ENCODE measurements at regions not wholly inside any gene's neighbourhood (a gene's known extent, or its start where the extent isn't known, plus 50 kb on each side); places are given as distances from the start of the nearest gene placed in this dataset.
A peak's percentile ranks its signal among the peaks of the same experiment; 100 is the strongest.

DNA sequence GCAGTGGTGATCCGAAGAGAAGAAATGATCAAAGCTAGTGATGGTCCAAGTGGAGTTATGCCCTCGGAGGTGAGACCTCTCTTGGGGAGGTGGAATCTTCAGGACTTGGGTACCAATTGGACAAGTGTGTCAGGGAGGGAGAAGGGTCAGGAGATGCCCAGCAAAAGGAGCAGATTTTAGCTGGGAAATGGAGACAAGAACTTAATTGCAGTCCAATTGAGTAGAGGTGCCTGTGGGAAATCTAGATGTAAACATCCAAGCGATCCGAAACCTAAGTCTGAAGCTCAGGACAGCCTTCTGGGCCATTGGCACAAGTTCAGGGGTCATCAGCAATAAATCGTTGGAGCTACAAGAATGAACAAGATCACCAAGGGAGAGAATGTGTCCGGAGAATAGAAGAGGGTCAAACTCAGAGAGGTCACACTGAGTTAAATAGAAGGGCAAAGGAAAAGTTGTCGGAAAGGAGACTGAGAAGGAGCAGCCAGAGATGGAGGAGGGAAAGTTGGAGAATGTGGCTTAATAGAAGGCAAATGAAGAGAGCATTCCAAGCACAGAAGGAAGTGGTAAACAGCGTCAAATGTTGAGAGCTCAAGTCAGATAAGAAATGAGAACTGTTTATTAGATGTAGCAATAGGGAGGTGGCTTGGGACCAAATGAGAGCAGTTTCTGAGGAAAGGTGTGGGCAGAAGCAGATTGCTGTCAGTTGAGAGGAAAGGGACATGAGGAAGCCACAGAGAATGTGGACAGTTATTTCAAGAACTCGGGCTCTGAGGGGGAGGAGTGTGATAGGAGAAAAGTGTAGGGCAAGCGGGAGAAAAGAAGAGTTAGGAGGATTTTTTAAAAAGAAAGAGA is 64.2 kb upstream of the FNDC3B start:
- H3K4me1 ChIP-seq: no peaks in the 10 kb centered on the region
- peak overlapping the region; percentile 33 for H3K27ac ChIP-seq
- no peak overlapping the region for H3K4me3 ChIP-seq
- H3K9me3 ChIP-seq: no peaks in the 10 kb centered on the region
- TF ChIP-seq POLR2A (IDR thresholded peaks at IDR 0.05) (no peak), POLR2AphosphoS5 (IDR thresholded peaks at IDR 0.05; ENCODE audit: insufficient read depth in 1 of 2, low read depth in 1 of 2) (no peak)
- TF ChIP-seq, protein P1, sequence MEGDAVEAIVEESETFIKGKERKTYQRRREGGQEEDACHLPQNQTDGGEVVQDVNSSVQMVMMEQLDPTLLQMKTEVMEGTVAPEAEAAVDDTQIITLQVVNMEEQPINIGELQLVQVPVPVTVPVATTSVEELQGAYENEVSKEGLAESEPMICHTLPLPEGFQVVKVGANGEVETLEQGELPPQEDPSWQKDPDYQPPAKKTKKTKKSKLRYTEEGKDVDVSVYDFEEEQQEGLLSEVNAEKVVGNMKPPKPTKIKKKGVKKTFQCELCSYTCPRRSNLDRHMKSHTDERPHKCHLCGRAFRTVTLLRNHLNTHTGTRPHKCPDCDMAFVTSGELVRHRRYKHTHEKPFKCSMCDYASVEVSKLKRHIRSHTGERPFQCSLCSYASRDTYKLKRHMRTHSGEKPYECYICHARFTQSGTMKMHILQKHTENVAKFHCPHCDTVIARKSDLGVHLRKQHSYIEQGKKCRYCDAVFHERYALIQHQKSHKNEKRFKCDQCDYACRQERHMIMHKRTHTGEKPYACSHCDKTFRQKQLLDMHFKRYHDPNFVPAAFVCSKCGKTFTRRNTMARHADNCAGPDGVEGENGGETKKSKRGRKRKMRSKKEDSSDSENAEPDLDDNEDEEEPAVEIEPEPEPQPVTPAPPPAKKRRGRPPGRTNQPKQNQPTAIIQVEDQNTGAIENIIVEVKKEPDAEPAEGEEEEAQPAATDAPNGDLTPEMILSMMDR (IDR thresholded peaks at IDR 0.05): no peak
- intact Hi-C loops (cut with DNase I): loop anchor here (10.0 kb wide), 1 partner anchor 230 kb away; no protein-coding TSS in a partner anchor
- no peaks in the 10 kb centered on the region for H3K36me3 ChIP-seq
- no peak for DNase-seq (ENCODE audit: extremely low spot score in 2 of 2)
- no peaks in the 10 kb centered on the region for H3K27me3 ChIP-seq

DNA sequence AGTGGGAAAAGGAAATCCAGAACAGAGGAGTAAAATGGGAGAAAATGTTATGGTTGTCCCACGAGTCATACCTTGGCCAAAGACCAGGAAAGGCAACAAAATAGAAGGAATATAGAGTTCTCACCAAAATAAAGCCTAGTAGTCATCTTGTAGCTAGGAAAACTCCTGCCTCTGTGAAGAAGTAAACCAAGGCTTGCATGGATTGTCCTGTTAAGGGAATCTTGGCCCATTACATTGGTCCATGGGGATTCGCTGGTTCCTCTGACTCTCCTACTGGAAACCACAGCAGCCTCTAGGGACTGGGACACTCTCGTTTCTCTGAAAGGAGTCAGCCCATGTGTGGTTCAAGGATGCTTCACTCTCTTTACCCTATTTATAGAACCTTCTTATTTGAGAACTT is 62.9 kb upstream of the FNDC3B start:
- Histone ChIP-seq H3K9me3 (no peaks in the 10 kb centered on the region), H3K4me3 (no peak overlapping the region), H3K27me3 (no peaks in the 10 kb centered on the region), H3K4me1 (no peaks in the 10 kb centered on the region), H3K36me3 (no peaks in the 10 kb centered on the region), H3K27ac (no peak overlapping the region)
- TF ChIP-seq POLR2AphosphoS5 (IDR thresholded peaks at IDR 0.05; ENCODE audit: insufficient read depth in 1 of 2, low read depth in 1 of 2) (no peak), POLR2A (IDR thresholded peaks at IDR 0.05) (no peak)
- TF ChIP-seq, protein P1 (IDR thresholded peaks at IDR 0.05): no peak
- no peak for DNase-seq (ENCODE audit: extremely low spot score in 2 of 2)
- intact Hi-C loops (cut with DNase I): loop anchor here (10.0 kb wide), 1 partner anchor 228 kb away; no protein-coding TSS in a partner anchor

DNA sequence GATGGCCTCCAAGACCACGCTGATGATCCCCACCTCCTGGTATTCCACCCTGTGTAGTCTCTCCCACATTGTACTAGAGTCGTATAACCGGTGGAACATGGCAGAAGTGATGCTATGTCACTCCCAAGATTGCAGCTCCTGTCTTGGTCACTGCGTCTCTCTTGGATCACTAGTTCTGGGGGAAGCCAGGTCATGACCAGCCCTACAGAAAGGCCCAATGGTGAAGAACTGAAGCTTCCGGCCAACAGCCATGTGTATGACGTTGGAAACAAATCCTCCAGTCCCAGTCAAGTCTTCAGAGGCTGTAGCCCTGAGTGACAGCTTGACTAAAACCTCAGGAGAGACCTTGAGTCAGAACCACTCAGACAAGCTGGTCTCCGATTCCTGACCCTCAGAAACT is 61.9 kb upstream of the FNDC3B start:
- intact Hi-C loops (cut with DNase I): loop anchor here (10.0 kb wide), 1 partner anchor 227 kb away; no protein-coding TSS in a partner anchor
- Histone ChIP-seq H3K4me3 (no peak overlapping the region), H3K27me3 (no peaks in the 10 kb centered on the region), H3K9me3 (no peaks in the 10 kb centered on the region), H3K4me1 (no peaks in the 10 kb centered on the region), H3K36me3 (no peaks in the 10 kb centered on the region), H3K27ac (no peak overlapping the region)
- TF ChIP-seq, protein P1 (IDR thresholded peaks at IDR 0.05): no peak
- TF ChIP-seq POLR2AphosphoS5 (IDR thresholded peaks at IDR 0.05; ENCODE audit: insufficient read depth in 1 of 2, low read depth in 1 of 2): no peak
- no peak for TF ChIP-seq POLR2A (IDR thresholded peaks at IDR 0.05)
- no peak for DNase-seq (ENCODE audit: extremely low spot score in 2 of 2)

DNA sequence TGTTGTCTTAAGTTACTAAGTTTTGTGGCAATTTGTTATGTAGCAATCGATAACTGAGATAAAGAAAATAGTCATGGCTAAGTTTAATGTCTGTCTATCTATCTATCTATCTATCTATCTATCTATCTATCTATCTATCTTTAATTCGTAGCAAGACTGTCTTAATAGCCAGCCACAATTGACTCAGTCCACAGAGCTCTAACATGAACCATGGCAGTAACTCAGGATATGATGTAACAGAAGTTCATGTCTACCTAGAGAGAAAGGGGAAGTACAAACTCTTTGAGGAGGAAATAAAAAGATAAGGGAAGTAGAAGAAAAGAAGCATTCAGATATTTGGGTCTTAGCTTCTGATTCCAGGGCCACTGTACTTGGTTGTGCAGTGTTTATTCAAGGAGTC is 61.5 kb upstream of the FNDC3B start:
- DNase-seq (ENCODE audit: extremely low spot score in 2 of 2): no peak

More for the DNA sequence above, 61.5 kb upstream of the FNDC3B start:
- H3K4me1 ChIP-seq: no peaks in the 10 kb centered on the region
- H3K36me3 ChIP-seq: no peaks in the 10 kb centered on the region
- H3K27me3 ChIP-seq: no peaks in the 10 kb centered on the region
- TF ChIP-seq, protein P1 (IDR thresholded peaks at IDR 0.05): no peak
- no peak for TF ChIP-seq POLR2A (IDR thresholded peaks at IDR 0.05)
- TF ChIP-seq POLR2AphosphoS5 (IDR thresholded peaks at IDR 0.05; ENCODE audit: insufficient read depth in 1 of 2, low read depth in 1 of 2): no peak
- no peak overlapping the region for H3K4me3 ChIP-seq
- no peaks in the 10 kb centered on the region for H3K9me3 ChIP-seq
- intact Hi-C loops (cut with DNase I): loop anchor here (10.0 kb wide), 1 partner anchor 227 kb away; no protein-coding TSS in a partner anchor
- H3K27ac ChIP-seq: no peak overlapping the region
